HL-60 (cell line): ENCODE measurements at regions not wholly inside any gene's neighbourhood (a gene's known extent, or its start where the extent isn't known, plus 50 kb on each side); places are given as distances from the start of the nearest gene placed in this dataset.
"Not testable (repeated sequence)": the region's sequence is repeated elsewhere in the genome, so short reads cannot be mapped to it uniquely, and the experiment has no call there.

ENCODE experiments used
- GABPA ChIP-seq: IDR thresholded peaks from 2 replicates; pipeline ENCODE4 v1.6.1; 2012; ENCODE audit warnings: low read depth
- POLR2AphosphoS5 ChIP-seq: IDR thresholded peaks from 2 replicates; pipeline ENCODE4 v1.6.1; 2012; ENCODE audit warnings: low read depth
- SPI1 ChIP-seq: IDR thresholded peaks from 2 replicates; pipeline ENCODE4 v1.6.1; 2012; ENCODE audit warnings: low read depth, mild to moderate bottlenecking, borderline replicate concordance
- TF ChIP-seq, protein P1 (sequence below): IDR thresholded peaks from one replicate; pipeline ENCODE4 v1.5.1; 2011; ENCODE audit warnings: low read length, control low read depth, inconsistent platforms; ENCODE audit not compliant: insufficient read depth

DNA sequence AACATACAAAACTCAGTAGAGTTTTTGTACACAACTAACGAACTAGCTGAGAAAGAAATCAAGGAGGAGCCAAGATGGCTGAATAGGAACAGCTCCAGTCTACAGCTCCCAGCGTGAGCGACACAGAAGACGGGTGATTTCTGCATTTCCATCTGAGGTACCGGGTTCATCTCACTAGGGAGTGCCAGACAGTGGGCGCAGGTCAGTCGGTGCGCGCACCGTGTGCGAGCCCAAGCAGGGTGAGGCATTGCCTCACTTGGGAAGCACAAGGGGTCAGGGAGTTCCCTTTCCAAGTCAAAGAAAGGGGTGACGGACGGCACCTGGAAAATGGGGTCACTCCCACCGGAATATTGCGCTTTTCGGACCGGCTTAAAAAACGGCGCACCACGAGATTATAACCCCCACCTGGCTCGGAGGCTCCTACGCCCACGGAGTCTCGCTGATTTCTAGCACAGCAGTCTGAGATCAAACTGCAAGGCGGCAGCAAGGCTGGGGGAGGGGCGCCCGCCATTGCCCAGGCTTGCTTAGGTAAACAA, 200.3 kb downstream of the NKX6-1 start:
- TF ChIP-seq, protein P1, sequence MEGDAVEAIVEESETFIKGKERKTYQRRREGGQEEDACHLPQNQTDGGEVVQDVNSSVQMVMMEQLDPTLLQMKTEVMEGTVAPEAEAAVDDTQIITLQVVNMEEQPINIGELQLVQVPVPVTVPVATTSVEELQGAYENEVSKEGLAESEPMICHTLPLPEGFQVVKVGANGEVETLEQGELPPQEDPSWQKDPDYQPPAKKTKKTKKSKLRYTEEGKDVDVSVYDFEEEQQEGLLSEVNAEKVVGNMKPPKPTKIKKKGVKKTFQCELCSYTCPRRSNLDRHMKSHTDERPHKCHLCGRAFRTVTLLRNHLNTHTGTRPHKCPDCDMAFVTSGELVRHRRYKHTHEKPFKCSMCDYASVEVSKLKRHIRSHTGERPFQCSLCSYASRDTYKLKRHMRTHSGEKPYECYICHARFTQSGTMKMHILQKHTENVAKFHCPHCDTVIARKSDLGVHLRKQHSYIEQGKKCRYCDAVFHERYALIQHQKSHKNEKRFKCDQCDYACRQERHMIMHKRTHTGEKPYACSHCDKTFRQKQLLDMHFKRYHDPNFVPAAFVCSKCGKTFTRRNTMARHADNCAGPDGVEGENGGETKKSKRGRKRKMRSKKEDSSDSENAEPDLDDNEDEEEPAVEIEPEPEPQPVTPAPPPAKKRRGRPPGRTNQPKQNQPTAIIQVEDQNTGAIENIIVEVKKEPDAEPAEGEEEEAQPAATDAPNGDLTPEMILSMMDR = not testable (repeated sequence)
- TF ChIP-seq POLR2AphosphoS5, GABPA, SPI1: not testable (repeated sequence)
